ENCODE measurements at regions not wholly inside any gene's neighbourhood (a gene's known extent, or its start where the extent isn't known, plus 50 kb on each side); places are given as distances from the start of the nearest gene placed in this dataset.
A peak's percentile ranks its signal among the peaks of the same experiment; 100 is the strongest.

GRCh38 chr2:163353551-163353950 is 382.3 kb downstream of the FIGN start:
- BruUV-seq (replicated peaks): no TSS peak
- H3K36me3 Mint-ChIP-seq (ENCODE audit: insufficient read depth, unreplicated experiment): no peaks in the 10 kb centered on the region
- peaks cover 7% of the 10 kb centered on the region for H3K4me1 Mint-ChIP-seq (ENCODE audit: low read depth, unreplicated experiment)

GRCh38 chr2:163351966-163352365 is 383.8 kb downstream of the FIGN start:
- H3K4me1 Mint-ChIP-seq (ENCODE audit: low read depth, unreplicated experiment): peaks cover 10% of the 10 kb centered on the region
- DNase-seq: no peak

More at GRCh38 chr2:163353551-163353950, 382.3 kb downstream of the FIGN start:
- H3K4me3 Mint-ChIP-seq (ENCODE audit: low read depth, unreplicated experiment): no peak overlapping the region
- CTCF ChIA-PET: no interaction called here
- no peak overlapping the region for H3K27ac Mint-ChIP-seq (ENCODE audit: unreplicated experiment)
- no peaks in the 10 kb centered on the region for H3K27me3 Mint-ChIP-seq (ENCODE audit: unreplicated experiment)
- no peak for DNase-seq
- no peaks in the 10 kb centered on the region for H3K9me3 Mint-ChIP-seq (ENCODE audit: low read depth, unreplicated experiment)
- TF ChIP-seq CTCF (IDR thresholded peaks at IDR 0.05; ENCODE audit: unreplicated experiment): no peak
- intact Hi-C loops (cut with micrococcal nuclease; ENCODE audit: unreplicated experiment): no loop called here

GRCh38 chr2:163351143-163351542 is 384.7 kb downstream of the FIGN start:
- no peak for TF ChIP-seq CTCF (IDR thresholded peaks at IDR 0.05; ENCODE audit: unreplicated experiment)
- Mint-ChIP-seq H3K27ac (ENCODE audit: unreplicated experiment) (no peak overlapping the region), H3K4me3 (ENCODE audit: low read depth, unreplicated experiment) (no peak overlapping the region), H3K4me1 (ENCODE audit: low read depth, unreplicated experiment) (peaks cover 10% of the 10 kb centered on the region), H3K9me3 (ENCODE audit: low read depth, unreplicated experiment) (no peaks in the 10 kb centered on the region), H3K27me3 (ENCODE audit: unreplicated experiment) (no peaks in the 10 kb centered on the region), H3K36me3 (ENCODE audit: insufficient read depth, unreplicated experiment) (no peaks in the 10 kb centered on the region)
- no TSS peak for BruUV-seq (replicated peaks)
- DNase-seq: no peak
- intact Hi-C loops (cut with micrococcal nuclease; ENCODE audit: unreplicated experiment): no loop called here
- CTCF ChIA-PET: no interaction called here

More at GRCh38 chr2:163351966-163352365, 383.8 kb downstream of the FIGN start:
- H3K4me3 Mint-ChIP-seq (ENCODE audit: low read depth, unreplicated experiment): no peak overlapping the region
- H3K36me3 Mint-ChIP-seq (ENCODE audit: insufficient read depth, unreplicated experiment): no peaks in the 10 kb centered on the region
- H3K27me3 Mint-ChIP-seq (ENCODE audit: unreplicated experiment): no peaks in the 10 kb centered on the region
- CTCF ChIA-PET: no interaction called here
- no TSS peak for BruUV-seq (replicated peaks)
- TF ChIP-seq CTCF (IDR thresholded peaks at IDR 0.05; ENCODE audit: unreplicated experiment): no peak
- intact Hi-C loops (cut with micrococcal nuclease; ENCODE audit: unreplicated experiment): no loop called here
- H3K9me3 Mint-ChIP-seq (ENCODE audit: low read depth, unreplicated experiment): no peaks in the 10 kb centered on the region
- H3K27ac Mint-ChIP-seq (ENCODE audit: unreplicated experiment): no peak overlapping the region

GRCh38 chr2:163348857-163349380 is 386.9 kb downstream of the FIGN start:
- Mint-ChIP-seq H3K4me1 (ENCODE audit: low read depth, unreplicated experiment) (peaks cover 10% of the 10 kb centered on the region), H3K9me3 (ENCODE audit: low read depth, unreplicated experiment) (no peaks in the 10 kb centered on the region), H3K36me3 (ENCODE audit: insufficient read depth, unreplicated experiment) (no peaks in the 10 kb centered on the region), H3K27ac (ENCODE audit: unreplicated experiment) (peak overlapping the region; percentile 84), H3K4me3 (ENCODE audit: low read depth, unreplicated experiment) (no peak overlapping the region), H3K27me3 (ENCODE audit: unreplicated experiment) (no peaks in the 10 kb centered on the region)
- CTCF ChIA-PET: no interaction called here
- no peak for TF ChIP-seq CTCF (IDR thresholded peaks at IDR 0.05; ENCODE audit: unreplicated experiment)
- intact Hi-C loops (cut with micrococcal nuclease; ENCODE audit: unreplicated experiment): loop anchor here (5.0 to 10.0 kb wide), 4 partner anchors 116 to 713 kb away; no protein-coding TSS in a partner anchor
- no TSS peak for BruUV-seq (replicated peaks)
- peak; percentile 49 for DNase-seq

All from Calu3 (cell line).